HK-2 (cell line): ENCODE measurements at regions not wholly inside any gene's neighbourhood (a gene's known extent, or its start where the extent isn't known, plus 50 kb on each side); places are given as distances from the start of the nearest gene placed in this dataset.
A peak's percentile ranks its signal among the peaks of the same experiment; 100 is the strongest.

Experiments
- DNase-seq: peaks from one replicate; pipeline ENCODE4 v3.0.0-alpha.2; 2018; ENCODE audit not compliant: unreplicated experiment

DNA sequence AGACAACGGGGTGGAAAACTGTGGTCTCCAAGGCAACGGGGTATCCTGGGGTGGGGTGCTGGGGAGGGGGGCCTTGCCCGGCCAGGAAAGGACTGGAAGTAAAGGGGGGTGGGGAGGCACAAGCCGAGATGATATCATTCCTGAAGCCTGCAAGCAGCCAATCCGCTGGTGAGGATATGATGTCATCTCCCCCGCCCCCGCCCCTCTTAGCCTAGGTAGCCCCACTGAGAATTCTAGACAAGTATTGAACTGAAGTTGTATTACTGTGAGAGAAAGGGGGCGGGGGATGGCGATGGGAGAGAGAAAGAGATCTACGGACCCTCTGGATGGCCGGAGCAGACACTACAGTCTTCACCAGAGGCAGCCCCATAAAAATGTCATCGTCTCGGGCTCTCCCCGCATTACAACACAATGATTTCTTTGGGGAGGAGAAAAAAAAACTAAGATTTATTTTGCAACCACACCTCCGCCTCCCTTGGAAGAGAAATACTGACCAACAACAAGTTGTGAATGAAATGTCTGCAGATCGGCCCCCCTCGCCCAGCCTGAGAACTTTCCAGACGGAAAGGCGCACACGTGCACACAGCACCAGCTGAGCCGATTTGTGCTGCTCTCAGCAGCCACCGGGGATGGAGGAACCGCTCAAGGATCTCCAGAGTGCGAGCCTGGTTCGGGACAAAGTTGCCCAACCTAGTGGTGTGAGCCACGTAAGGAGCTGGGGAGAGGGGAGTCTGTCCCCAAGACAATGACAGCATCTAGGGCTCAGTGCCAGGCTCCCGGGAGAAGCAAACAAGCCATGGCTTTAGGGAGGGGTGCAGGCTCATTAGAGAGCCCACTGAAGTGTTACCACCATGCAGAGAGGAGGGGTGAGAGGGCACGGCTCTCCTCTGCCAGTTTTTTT, 222.1 kb downstream of the SOX9 start:
- no peak for DNase-seq

DNA sequence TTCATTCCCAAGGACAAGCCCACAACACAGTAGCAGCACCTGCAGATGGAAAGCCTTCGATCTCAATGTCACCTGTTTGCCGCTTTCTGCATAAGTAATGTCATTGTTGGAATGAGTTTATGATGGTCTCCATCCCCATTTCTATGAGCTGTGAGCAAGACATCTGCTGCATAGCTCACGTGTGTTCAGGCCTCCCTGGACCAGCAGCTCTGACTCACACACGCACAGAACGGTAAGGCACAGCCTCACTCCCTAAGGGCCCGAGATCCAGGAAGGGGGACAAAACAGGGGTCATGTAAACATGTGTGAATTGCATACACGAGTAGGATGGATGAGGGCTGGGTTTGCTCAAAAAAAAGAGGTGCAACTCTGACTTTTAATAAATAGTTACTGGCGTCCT, 223.1 kb downstream of the SOX9 start:
- DNase-seq, result no peak

DNA sequence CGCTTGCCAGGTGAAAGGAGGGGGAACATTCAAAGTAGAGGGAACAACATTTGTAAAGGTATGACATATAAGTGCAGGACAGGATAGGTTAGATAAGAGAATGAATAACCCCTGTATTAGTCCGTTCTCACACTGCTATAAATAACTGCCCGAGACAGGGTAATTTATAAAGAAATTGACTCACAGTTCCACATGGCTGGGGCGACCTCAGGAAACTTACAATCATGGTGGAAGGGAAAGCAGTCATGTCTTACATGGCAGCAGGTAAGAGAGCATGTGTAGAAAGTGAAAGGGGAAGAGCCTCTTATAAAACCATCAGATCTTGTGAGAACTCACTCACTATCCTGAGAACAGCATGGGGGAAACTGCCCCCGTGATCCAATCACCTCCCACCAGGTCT, 223.8 kb downstream of the SOX9 start:
- no peak for DNase-seq

DNA sequence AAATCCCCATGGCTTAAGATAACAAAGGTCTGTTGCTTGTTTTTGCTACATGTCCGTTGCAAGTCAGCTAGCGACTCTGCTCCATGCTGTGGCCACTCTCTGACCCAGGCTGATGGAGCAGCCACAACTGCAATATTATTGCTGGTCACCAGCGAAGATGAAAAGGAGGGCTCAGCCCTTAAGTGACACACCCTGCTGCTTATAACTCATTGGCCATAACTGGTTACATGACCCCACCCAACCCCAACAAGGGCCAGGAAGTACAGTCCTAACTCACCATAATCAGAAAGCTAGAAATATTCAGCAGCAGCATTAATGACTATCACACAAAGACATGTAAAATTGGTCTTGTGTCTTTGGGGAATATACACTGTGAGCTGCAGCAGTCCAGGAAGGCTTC, 224.3 kb downstream of the SOX9 start:
- DNase-seq, result no peak

DNA sequence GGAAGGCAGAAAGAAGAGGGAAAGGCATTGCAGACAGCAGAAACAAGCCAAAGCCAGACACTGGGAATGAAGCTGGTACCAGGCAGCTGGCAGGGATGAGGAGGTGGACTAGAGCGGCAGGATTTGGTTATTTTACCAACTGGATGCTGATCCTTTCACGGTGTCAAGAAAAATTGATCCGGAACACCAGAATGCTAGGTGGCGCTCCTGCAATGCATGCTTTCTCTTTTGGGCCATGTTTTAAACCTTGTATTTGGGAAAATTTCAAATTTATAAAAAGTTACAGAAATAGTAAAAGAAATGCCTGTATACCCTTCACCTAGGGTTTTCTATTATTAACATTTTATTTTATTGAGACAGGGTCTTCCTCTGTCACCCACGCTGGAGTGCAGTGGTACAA, 224.7 kb downstream of the SOX9 start:
- no peak for DNase-seq

DNA sequence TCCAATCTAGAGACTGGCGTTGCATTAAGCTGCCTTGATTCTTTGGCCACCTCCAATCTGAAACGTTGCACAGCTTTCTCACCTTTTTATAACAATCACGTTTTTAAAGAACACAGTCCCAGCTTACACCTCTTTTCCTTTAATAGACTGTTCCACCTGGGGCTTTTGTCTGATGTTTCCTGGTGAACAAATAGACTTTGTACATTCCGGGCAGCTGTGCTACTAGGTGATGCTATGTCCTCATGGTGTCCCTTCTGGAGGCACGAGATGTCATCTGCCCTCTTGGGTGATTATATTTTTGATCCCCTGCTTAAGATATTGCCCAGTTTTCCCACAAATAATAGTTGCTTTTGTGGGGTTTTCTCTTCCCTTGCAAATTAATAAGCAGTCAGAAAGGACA, 225.5 kb downstream of the SOX9 start:
- DNase-seq, result no peak

DNA sequence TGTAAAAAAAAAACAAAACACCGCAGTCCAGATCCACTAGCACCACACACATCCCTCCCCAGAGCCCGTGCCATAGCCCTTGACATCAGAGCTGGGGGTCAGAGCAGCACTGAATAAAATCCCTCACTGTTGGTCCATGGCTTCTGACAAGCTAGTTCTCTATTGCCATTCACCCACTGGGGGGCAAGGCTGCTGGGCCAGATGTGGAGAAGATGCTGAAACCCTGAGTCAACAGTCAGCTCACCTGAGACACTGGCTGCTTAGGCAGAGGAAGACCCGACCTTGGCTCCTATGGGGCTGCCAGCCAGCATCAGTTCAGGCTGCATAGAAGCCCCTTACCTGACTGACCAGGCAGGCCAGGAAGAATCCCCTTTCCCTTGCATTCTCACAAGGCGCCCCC, 228.2 kb downstream of the SOX9 start:
- DNase-seq, result no peak

DNA sequence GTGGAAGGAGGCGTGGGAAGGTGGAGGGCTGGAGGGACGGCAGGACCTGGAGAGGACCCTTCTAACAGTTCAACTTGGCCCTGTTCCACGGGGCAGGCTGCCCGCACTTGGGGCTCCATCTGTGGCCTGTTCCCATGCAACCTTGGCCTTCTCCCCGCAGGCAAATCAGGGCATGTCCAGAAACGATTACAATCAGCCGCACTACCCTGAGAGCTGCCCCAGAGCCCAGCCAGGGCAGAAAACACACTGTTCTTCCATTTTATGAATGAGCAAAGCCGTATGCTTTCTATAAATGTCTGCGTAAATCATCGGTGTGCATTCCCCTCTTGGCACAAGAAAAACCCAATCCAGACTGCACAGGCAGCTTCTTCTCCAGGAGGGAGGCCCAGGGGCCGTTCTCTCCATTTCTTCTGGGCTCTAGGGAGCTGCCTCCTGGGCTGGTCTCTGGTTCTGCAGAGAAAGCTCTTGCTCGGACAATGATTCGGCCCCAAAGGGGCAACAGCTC, 228.7 kb downstream of the SOX9 start:
- DNase-seq, result no peak

DNA sequence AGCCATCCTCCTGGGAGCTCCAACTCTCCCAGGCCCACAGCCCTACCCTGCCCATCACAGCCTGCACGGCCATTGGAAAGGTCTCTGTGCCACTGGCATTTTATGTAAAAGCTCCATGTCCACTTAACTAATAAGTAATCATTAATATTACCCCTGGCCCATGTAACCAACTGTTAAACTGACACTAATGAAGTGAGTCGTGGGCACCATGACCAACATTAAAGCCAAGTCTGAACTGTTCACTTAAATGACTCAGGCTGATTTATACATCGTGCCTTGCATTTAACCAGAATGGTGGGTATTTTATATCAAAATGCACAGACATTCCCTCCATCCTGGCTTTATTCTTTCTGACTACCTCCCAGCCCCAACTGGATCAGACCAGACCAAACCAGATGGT, 229.3 kb downstream of the SOX9 start:
- DNase-seq, result no peak

DNA sequence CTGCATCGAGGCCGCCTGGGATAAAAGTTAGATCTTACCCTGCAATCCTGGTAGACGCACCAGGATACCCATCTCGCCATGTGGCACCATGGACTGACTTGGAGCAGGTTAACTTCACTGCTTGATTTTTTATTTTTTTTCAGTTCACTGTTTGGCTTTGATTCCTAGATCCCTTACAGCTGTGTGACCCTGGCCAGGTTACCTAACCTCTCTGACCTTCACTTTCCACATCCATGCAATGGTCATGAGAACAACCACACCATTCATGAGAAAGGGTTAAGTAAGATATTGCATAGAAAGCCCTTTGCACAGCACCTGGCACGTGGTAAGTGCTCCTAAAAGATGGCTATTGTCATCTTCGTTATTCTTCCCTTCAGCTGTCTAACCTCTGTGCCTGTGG, 230.5 kb downstream of the SOX9 start:
- no peak for DNase-seq

DNA sequence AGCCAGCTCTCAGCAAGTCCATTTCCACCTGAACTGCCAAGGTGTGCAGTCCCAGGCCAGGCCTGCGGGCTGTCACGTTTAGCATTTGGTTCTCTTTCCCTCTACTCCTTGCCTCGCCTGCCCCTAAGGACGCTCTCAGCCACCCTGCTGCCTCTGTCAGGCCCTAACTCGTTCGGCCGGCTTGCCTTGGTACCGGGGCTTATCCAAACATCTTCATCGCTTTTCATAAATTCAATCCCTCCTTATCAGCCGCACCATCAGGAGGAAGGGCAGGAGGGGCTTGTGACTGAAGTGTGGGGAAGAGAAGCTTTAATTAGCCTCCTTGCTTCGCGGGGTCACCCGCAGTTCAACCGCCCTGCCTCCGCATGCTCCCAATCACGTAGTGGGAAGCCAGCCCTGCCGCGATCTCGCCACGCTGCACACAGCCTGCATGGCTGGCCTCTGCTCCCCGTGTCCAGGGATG, 231.1 kb downstream of the SOX9 start:
- no peak for DNase-seq

DNA sequence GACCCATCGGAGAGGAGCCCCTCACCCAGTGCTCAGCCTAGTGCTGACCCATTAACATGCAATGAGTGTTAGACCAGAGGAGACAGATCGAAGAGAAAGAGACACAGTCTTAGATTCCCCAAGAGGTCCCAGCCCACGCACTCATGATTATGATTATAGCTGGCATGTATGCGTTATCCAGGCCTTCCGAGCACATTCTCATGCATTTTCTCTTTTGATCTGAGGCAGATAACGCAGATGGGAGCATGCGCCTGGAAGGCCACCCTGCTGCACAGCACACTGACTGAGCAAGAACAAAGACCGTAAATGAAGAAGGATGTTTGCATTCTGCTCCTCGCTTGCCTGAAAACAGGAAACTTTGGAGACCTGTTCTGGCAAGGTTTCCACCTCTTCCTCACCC, 232.7 kb downstream of the SOX9 start:
- no peak for DNase-seq

DNA sequence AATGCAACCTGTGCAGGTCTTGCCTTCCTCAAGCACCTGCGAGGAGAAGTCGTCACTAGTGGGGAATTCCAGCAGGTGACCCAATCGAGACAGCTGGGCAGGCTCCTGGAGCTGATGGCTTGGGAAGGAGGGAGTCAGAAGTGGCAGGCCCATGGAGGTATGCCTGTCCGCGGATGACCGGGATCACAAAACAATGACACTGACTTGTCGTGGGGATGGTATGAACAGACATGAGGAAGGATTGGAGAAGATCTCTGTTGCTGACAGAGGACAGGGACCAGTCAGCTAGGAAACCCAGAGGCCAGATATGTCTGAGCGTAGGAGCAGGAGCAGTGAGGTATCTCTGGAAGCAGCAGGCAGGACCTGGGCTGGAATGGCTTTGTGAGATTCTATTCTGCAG, 233.3 kb downstream of the SOX9 start:
- DNase-seq, result no peak

DNA sequence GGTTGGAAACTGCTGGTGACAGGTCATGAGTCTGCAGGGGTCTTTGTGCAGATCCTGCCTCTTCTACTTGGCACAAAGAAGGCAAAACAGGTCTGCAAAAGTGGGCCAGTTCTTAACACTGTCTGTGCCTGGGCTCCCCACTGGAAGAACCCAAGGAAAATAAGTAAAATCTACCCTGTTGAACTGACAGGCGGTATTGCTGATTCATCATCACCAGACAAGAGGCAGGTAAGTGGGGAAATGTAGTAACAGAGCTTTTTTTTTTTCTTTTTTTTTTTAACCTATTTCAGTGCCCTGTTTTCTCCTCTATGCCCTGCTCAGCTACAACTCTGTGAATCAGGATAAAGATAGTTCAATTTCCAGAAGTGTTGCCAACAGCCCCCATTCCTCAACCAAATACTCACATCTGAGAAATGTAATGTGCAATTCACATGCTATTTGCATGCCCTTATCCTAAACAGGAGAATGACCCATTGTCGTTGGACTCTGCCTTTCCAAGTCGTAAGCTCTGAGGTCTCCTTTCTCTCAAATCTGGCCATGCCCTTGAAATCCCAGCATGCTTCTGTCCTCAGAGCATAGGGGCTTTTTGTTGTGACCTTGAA, 237.0 kb downstream of the SOX9 start:
- no peak for DNase-seq

DNA sequence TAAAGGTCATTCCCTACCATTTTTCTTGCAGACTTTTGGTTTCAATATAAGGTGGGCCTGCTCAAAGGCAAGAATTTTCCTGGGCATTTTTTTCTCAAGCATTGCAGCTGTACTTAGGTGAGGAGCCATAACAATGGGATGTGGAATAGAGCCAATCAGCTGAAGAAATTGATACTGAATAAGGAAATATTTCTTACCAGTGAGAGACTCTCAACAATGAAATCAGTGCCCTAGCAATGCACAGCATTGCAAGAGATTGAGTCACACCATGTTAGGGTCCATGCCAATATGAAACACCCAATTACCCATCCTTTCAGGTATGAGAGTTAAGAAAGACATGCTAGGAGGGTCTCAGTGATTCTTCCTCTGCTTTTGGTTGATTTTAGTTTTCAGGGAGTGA, 237.6 kb downstream of the SOX9 start:
- no peak for DNase-seq

DNA sequence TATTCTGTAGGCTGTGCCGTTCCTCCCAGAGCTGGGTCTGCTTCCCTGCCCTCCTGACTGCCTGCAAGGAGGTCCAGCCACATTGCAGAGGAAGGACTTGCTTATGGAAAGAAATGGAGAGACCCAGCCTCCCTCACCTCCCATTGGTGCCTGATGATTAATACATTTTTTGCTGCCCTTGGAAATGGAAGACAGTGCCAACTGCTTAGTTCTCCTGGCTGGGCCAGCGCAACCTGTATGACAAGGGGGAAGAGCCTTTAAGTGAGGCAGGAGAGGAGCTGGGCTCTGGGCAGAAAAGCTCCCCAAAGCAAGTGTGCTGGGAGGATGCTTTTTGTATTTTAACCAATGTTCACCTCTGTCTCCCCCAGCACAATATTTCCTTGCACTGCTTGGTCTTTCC, 238.5 kb downstream of the SOX9 start:
- DNase-seq, result no peak

DNA sequence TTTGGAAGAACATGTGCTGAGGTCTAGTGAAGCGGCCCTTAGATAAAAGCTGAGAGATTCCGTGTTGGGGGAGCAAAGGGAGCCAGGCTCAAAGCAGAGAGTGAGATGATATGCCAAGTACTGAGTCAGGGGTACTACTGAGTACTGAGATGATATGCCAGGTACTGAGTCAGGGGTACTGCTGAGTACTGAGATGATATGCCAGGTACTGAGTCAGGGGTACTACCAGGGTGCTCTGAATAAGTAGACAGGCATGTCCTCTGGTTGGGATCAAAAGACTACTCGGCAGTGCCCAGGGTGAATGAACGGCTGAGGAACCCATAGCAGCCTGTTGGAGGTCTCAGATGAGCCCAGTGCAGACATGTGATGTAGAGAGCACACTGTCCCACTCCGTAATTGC, 239.0 kb downstream of the SOX9 start:
- DNase-seq, result no peak

DNA sequence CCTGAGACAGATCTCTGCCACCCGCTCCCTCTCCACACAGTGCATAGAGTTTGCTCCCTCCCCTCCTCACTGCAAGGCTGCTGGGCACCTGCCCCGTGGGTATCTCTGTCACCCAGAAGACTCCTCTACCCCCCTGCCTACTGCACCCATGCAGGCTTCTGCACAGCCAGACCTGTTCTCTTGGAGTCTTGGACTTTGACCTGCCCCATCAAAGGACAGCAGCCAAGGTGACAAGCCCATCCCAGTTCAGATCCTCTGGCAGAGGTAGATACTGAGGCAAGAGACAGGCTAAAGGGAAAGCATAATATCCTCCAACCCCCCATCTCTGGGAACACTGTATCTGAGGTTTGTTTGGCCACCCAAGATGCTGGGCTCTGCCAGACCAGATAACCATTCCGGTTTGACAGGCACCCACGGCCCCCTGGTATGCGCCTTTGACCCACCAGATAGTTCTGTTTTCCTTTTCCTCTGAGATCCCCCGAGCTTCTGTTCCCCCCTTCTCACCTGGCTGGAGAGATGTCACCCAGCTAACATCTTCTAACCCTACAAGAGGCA, 239.6 kb downstream of the SOX9 start:
- DNase-seq, result no peak

DNA sequence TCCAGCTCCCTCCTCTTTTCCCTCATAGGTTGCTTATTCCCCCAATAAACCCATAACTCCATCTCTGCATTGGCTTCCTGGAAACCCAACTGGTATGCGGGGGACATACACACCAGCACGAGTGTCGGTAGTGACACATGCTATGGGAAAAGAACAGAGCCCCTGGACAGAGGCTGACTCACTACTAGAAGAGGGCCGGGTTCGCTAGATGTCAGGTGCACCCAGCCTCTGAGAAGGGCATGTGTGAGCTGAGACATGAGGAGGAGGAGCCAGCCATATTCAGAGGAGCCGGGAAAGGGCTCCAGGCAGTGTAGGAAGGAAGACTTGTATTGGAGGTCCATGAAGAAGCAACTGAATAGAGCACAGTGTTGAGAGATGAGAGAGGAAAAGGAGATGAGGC, 241.1 kb downstream of the SOX9 start:
- DNase-seq, result peak; percentile 62

DNA sequence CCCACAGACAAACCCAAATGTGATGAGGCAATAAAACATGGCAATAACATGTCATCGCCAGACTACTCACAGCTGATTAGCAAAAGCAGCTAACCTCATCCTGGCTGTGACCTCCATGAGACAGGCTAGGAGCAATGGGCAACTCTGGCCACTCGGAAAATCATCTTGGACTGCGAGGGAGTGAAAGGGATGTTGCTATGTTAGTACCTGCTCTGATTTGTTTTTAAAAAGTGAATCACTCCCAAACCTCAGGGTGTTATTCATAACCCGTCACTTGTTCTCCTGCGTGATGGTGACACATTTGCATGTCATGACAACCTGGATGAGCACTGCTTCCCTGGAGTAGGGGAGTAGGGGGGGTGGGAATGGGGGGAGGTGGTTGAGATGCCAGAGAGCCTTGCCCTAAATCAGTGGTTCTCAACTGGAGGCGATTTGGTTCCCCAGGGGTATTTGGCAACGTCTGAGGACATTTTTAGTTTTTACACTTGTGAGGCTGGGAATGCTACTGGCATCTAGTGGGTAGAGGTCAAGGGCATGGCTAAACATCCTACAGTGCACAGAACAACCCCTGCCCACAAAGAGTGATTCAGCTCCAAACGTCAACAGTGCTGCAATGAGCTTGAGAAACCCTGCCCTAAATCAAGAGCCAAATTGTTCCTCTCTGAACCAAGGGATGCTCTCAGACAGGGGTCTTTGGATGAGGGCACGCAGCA, 241.7 kb downstream of the SOX9 start:
- DNase-seq, result no peak

DNA sequence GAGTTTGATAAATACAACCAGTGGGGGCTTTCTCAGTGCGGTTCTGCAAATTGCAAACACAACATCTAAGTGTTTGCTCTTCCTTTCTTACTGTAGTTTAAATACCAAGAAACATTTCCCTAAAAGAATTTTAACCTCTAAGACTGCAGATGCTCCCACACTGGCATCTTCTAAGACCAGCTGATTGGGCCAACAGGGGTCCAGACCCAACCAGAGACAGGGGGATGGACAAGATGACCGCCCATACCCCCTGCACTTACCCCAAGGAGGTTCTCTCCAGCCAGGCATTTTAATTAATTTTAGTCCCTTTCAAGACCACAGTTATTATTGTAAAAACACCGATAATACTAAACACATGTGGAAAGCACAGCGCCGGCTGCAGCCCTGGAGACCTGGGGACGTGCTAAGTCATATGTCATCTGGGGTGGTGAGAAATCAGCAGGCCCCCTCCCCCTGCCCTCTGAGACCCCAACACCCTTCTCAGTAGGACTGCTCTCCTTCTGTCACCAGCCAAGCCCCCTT, 242.3 kb downstream of the SOX9 start:
- DNase-seq, result no peak

DNA sequence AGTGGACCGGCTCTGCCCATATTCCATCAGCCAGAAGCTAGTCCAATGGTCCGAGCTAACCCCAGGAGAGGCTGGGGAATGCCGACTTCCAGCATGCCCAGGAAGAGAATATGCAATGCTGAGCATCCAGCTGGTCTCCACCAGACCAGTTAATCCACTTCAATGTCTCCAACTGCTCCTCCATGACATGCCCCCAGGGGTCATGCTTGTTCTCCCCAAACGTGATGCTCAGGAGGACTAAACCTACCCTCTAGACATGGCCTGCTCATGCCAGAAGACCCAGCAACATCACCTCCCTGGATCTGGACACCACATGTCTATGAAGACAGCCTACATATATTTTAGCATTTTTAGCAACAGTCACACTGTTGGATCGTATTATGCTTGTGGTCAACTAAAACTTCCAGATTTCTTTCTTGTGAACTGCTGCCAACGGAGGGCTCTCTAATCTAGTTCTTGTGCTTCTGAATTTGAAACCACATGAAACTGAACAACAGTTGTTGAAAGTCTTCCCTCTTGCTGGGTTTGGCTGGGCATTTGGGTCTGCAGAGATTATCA, 245.1 kb downstream of the SOX9 start:
- DNase-seq, result no peak
